Retinal pigment epithelial cell (primary cell): ENCODE measurements at regions not wholly inside any gene's neighbourhood (a gene's known extent, or its start where the extent isn't known, plus 50 kb on each side); places are given as distances from the start of the nearest gene placed in this dataset.

Source experiments
- DNase-seq: peaks from one replicate; pipeline ENCODE4 v3.0.0-alpha.2; 2010; ENCODE audit warnings: low read depth
- H3K4me3 ChIP-seq: 2 replicates; pipeline ENCODE4 v1.5.1; 2011; ENCODE audit warnings: mild to moderate bottlenecking, low read length, control low read depth, moderate library complexity
- TF ChIP-seq, protein P1 (sequence below): conservative IDR thresholded peaks from 2 replicates; pipeline ENCODE4 v1.5.1; 2011; ENCODE audit warnings: low read depth, low read length, control low read depth, inconsistent platforms

GRCh38 chr16:52294660-52295059, 252.3 kb downstream of the TOX3 start:
- H3K4me3 ChIP-seq: no peak overlapping the region
- TF ChIP-seq, protein P1, sequence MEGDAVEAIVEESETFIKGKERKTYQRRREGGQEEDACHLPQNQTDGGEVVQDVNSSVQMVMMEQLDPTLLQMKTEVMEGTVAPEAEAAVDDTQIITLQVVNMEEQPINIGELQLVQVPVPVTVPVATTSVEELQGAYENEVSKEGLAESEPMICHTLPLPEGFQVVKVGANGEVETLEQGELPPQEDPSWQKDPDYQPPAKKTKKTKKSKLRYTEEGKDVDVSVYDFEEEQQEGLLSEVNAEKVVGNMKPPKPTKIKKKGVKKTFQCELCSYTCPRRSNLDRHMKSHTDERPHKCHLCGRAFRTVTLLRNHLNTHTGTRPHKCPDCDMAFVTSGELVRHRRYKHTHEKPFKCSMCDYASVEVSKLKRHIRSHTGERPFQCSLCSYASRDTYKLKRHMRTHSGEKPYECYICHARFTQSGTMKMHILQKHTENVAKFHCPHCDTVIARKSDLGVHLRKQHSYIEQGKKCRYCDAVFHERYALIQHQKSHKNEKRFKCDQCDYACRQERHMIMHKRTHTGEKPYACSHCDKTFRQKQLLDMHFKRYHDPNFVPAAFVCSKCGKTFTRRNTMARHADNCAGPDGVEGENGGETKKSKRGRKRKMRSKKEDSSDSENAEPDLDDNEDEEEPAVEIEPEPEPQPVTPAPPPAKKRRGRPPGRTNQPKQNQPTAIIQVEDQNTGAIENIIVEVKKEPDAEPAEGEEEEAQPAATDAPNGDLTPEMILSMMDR: no peak
- no peak for DNase-seq

DNA sequence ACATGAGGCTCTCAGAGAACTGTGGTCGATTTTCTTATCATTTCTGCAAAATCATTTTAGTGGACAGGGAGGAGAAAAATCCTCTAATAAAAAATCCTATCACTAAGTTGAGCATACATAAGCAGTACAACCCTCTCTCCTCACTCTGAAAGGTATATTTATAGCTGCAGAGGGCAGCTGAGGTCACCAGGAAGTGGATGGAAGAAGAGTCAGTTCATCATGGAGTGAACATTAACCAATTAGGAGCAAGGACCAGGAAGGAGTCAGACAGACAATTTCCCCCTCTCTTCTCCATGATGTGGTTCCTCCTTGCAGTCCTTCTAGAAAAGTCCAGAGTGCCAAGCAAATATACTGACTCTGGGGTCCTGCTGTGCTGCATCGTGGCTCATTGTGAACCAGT, 253.7 kb downstream of the TOX3 start:
- TF ChIP-seq, protein P1: no peak
- no peak overlapping the region for H3K4me3 ChIP-seq
- DNase-seq: no peak

DNA sequence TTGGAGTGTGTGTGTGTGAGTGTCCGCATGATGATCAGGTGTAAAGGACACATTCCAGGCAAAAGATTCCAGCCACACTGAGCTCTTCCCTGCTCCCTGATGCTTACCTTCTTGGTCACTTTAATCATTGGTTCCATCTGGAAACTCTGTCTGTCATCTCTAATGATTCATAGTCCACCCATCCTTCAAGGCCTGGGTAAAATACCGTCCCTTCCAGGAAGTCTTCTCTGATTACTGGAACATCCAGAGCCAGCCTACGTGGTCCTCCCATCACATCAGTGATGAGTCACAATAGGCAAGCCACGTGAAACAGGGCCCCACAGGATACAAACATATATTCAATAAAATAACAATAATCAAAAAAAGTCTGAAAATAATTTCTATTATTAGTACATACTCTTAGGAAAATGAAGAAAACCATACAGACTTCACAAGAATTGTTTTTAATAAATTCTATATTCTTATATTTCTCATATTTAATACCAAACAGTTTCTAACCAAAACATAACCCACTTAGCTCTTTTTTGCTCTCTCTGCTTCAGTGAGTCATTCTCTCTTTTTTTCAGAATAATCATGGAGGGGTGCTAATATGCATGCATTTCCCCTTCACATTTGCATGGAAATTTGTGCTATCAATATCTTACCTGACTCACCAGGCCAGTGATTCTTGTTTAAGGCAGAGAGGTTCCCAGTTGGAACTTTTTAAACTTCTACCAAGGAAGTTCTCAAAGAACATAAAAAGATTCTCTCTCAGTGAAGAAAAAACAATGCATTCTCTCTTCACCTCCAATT, 263.2 kb downstream of the TOX3 start:
- H3K4me3 ChIP-seq: no peak overlapping the region
- TF ChIP-seq, protein P1: no peak
- no peak for DNase-seq

- no peak overlapping the region for H3K4me3 ChIP-seq
- no peak for DNase-seq
- TF ChIP-seq, protein P1: no peak
Measured at GRCh38 chr16:52283018-52283417, 263.9 kb downstream of the TOX3 start.

DNA sequence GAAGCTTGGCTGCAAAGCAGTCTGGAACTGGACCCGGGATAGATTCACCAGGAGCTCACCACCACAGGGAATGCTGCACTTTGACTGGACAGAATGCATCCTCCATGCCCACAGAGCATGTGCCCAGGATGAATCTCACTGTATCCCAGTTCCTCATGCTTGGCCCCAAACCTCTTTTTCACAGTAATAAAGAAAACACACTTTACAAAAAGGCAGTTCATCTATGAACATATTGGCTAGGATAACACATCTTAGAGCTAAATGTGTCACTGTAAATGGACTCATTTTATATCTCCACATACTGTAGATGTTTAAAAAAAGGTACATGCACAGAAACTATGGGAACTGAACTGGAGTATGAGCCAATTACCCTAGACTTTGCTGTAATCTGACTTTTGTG, 266.9 kb downstream of the TOX3 start:
- no peak overlapping the region for H3K4me3 ChIP-seq
- TF ChIP-seq, protein P1: no peak
- no peak for DNase-seq

DNA sequence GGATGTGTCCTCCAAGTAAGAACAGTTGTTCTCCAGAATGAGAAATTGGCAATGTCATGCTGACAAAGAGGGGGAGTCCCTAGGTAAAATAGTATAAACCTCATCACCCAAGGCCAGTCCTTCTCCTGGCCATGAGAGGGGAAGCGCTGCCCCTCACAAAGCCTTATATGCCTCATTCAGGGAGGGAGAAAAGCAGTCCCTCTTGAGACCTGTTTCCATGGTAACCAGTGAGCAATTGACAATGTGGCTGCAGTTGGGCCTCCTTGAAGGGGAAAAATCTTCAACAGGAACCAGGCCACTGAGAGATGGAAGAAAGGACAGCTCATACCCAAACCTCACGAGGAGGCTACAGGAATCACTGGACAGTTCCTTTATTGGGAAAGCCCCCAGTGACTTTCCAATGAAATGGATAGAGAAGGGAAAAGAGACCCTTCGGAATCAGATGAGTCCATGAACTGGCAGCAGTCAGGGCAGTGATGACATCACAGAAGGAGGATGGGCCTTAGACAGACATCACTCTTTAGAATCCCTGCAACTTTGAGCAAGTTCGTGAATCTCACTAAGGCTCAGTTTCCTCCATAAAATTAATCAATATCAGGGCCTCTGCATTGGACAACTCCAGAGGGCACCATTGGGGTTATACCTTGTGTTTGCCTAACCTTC, 275.7 kb downstream of the TOX3 start:
- TF ChIP-seq, protein P1: no peak
- no peak for DNase-seq
- no peak overlapping the region for H3K4me3 ChIP-seq

- TF ChIP-seq, protein P1: no peak
- no peak overlapping the region for H3K4me3 ChIP-seq
- DNase-seq: no peak
Measured at GRCh38 chr16:52265446-52265861, 281.5 kb downstream of the TOX3 start.
